ENCODE measurements at regions not wholly inside any gene's neighbourhood (a gene's known extent, or its start where the extent isn't known, plus 50 kb on each side); places are given as distances from the start of the nearest gene placed in this dataset.

DNA sequence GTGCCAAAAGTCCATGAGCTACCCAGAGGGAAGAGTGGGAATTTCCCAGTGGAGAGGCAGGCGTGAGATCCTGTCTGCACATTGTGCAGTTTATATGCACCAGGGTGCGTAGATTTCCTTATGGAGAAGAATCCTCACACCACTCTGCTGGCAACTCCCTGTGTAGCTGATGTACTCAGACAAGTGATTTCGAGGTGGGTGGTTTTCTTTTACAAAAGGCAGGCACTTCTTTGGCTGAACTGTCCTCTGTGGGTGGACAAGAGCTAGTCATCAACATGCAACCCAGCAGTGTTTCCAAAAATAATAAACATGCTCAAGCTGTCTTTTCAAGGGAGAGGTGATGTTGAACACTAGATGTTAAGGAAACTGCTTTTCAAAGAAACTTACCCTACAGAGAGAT lies 121.7 kb upstream of the NXT1 start:
- no peak for DNase-seq

DNA sequence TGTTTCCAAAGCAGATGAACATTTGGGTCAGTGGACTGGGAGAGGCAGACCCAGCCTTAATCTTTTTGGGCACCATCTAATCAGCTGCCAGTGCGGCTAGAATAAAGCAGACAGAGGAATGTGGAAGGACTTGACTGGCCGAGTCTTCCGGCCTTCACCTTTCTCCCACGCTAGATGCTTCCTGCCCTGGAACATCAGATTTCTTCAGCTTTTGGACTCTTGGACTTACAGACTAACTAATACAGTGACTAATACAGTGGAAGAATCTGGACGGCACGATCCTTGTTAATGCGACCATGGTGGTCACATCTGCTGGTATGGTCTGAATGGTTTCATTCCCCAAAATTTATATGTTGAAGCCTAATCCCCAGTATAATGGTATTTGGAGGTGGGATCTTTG lies 122.6 kb upstream of the NXT1 start:
- DNase-seq, result no peak

DNA sequence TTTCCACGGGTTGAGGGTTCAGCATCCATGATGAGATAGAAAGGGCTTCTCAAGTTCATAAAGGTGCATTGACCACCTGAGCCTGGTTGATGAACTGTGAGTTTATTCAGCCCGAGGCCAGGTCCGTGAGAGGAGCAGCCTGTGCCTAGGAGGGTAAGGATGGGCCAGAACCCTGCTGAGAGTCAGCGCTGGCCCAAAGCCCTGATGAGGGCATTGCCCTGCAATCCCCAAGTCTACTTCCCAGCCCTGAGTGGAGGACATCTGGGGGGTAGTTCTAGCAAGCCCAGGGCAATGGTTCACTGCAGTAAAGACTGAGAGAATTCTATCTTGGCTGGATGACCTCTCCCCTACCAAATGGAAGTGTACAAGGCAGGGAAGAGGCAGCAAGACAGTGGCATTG lies 123.3 kb upstream of the NXT1 start:
- no peak for DNase-seq

DNA sequence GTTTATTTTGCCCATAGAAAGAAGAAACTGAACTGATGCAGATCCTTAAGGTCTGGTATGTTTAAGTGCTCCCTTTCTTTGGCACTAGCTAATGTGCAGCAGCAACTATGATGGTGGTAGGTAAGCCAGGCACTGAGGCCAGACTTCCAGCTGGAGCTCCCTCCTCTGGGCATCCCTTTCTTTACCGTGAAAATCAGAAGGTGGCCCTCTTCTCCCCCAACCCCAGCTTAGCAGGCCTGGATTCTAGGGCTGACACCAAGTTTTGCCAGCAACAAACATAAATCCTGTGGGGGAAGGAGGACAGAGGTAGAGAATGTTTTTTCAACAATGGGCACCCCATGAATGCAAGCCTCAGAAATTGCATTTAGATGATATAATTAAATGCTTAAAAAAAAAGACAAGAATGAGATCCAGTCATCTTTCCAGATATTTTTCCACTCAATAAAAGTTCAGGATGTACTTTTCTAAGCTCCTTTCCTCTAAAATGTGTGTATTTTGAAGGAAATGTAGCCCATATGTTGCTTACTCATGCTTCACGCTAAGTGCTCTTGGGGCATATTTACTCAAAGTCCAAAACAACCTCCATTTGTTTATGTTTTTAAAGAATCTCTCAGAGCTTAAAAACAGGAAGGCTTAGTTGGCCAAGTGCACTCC lies 123.9 kb upstream of the NXT1 start:
- no peak for DNase-seq

DNA sequence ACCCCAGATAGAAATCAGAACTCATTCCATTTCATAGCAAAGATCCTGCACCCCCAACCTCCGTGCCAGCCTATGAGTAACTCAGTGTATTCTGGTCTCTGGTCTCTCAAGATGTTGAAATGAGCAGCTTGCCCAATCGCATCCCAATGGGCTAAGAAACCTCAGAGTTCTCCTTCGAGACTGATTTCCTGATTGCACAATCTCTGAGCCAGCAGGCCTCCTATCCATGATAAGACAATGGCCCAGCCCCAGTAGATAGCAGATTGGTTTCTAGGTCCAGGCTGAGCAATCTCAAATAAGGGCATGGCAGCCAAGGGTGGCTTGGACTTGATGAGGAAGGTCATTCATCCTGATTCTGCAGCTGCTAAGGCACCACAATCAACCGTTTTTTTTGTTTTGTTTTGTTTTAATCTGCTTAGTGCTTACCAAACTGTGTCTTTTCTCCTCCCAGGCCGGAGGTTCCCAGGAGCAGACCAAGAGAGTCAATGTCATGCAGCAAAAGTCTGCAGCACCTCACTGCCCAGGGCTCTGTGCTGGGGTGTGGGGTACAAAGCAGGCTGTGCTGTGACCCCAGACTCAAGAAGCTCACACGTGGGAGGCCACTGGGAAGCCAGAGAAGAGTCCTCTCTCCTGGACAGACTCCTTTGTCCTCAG lies 125.1 kb upstream of the NXT1 start:
- no peak for DNase-seq

DNA sequence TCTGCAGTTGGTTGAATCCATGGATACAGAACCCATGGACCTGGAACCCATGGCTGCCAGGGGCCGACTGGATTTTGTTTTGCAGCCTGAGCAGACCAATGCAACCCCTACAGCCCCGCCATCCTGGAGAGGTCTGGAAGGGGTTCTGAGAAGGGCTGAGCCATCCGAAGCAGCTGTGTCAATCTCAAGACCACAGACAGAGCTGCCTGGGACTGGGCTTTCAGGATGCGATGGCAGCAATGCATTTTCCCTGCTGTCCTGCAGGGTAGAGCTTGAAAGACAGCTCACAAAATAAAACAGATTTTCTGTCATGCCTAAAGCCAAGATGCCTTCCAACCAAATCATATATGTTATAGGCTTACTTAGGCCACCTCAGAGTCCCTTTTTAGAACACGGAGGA lies 125.8 kb upstream of the NXT1 start:
- no peak for DNase-seq

DNA sequence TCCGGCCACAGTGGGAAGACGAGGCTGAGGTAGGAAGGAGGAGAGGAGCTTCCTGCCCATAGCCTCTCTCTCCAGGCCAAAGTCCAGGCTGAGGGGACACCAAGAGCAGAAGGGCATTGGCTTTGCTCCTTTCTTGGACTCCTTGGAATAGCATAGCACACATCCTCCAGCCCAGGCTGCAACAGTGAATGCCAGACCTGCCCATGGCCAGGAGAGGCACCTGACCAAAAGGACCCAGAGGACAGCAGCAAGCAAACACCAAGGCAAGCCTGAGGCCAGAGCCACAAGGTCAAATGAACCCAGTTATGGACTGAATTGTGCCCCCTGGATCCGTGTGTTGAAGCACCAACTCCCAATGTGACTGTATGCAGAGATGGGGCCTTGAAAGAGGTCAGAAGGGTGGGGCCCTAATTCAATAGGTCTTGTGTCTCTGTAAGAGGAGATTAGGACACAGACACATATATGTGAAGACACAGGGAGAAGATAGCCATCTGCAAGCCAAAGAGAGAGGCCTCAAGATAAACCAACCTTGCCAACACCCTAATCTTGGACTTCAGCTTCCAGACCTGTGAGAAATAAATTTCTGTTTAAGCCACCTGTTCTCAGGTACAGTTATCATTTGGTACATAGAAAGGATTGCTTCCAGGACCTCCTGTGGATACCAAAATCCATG lies 126.5 kb upstream of the NXT1 start:
- DNase-seq, result no peak

DNA sequence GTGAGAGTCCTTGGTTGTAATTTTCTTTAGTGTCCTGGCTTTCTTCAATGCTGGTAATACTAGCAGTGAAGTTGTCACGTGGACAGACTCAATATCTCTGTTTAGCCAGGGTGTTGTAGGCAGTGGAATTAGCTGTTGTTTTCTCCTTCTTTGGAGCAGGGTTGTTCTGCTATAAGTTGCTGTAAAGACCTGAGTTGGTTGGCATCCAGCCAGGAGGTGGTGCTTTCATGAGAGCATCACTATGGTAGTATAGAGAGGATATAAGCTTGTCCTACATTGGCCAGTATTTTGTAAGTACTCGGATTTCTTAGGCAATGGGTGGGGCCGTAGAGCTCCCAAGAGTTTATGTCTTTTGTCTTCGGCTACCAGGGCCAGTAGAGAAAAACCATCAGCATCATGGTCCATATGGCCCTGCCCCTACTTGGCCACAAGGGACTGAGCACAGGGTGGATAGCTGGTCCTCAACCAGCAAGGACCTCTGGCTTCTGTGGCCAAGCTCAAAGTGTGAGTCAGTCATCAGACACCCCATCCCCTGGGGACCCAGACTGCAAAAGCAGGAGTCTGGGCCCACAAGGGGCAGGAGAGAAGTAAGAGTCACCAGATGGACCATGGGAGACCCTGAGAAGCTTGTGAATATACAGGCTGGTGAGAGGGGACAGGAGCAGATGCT lies 127.9 kb upstream of the NXT1 start:
- DNase-seq, result no peak

DNA sequence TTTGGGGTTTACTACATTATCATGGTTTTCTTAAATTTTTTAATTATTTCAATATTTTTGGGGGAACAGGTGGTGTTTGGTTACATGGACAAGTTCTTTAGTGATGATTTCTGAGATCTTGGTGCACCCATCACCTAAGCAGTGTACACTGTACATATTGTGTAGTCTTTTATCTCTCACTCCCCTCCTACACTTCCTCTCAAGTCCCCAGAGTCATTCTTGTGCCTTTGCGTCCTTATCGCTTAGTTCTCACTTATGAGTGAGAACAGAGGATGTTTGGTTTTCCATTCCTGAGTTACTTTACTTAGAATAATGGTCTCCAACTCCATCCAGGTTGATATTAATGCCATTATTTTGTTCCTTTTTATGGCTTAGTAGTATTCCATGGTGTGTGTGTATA lies 130.9 kb upstream of the CD93 start:
- no peak for DNase-seq

DNA sequence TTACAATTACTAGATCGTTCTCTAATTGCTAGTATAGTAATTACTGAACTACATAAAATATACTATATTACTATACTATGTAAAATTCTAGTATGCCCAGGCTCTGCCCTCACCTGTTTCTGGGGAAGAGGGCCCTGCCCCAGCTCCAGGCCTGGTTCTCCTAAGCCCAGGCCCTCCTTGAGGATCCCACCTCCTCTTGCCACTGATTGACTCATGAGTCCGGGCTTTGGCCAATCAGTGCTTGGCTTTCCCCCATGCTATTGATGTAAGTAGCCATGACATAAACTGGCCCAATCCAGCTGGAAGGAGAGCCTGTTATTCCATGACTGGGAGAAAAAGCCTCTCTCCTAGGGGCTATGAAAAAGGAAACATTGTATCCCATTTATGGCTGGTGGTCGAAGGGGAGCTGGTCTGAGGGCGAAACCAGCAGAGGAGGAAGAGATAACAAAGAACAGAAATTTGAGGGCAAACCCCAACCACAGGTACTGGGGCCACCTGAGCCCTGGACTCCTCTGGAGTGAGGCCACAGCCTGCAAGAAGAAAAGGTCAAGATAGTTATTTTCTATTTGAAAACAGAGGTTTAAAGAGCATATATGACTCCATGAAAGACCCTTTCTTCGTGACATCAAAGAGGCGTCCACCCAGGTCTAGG lies 129.3 kb upstream of the CD93 start:
- no peak for DNase-seq

DNA sequence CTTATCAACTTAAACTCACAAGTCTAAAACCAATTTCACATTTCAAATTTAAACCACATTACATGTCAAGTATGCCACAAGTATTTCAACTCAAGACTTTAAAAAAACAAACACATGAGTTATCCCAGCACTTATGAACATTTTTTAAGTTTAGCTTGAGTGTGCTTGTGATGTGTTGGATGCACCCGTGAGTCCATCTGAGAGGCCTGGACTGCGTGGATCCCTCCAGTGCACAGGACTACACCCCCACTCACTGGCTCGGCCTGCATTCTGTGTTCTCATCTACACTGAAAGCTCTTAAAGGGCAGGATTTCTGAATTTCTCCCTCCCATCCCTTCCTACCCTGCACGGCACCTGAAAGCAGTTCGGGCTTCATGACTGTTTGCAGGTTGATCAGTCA lies 128.8 kb upstream of the CD93 start:
- no peak for DNase-seq

DNA sequence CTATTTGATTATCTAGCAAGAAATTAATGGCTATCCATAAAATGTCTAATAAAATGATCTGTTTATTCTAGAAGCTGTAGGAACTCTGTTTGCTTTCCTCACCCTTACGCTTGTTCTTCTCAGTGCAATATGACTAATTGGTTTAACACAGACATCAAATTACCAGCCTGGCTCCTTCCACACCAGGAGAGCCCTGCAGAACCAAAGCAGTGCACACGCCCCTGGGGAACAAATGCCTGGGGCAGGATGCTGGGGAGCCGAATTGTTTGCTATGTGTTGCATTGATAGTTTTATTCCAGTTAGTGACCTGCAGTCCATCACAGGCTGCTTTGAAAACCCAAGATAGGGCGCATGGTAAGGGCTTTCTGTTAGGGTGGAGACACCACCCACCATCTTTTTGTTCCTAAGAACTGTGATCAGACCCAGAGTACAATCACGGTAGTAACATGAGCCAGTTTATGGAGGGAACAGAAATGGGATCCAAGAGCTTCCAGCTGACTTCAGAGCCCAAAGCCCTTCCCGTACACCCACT lies 126.4 kb upstream of the CD93 start:
- DNase-seq, result no peak

DNA sequence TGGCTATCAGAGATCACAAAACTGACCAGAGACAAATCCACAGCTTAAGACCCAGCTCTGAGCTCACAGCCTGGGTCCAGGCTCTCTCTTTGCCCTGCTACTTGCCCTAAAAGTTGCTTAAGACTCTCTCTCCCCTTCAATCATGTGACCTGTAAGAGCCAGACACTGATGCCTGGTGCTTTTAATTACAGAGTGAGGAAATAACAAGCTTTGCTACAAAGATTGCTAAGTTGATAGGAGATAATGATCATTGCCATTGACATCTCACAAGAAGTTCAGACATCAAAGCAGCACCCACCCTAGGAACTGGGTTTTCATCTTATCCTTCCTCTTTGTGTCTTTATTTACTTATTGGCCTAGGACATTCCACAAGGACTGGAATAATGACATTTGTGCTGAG lies 125.9 kb upstream of the CD93 start:
- no peak for DNase-seq

DNA sequence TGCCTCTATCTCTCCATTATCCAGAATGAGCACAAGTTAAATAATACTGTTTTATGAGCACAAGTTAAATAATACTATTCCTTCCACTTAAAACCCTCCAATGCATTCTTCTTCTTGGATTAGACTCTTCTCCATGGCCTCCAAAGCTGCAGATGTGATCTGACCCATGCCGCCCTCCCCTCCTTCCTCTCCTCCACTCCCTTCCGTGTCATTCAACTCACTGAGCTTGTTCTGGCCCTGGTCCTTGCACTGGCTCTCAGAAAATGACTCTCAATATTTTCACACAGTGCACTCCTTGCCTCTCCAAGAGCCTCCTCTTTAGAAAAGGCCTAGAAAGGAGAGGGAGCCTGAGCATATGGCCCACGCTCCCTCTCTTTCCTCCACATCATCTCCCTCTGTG lies 125.0 kb upstream of the CD93 start:
- DNase-seq, result no peak

DNA sequence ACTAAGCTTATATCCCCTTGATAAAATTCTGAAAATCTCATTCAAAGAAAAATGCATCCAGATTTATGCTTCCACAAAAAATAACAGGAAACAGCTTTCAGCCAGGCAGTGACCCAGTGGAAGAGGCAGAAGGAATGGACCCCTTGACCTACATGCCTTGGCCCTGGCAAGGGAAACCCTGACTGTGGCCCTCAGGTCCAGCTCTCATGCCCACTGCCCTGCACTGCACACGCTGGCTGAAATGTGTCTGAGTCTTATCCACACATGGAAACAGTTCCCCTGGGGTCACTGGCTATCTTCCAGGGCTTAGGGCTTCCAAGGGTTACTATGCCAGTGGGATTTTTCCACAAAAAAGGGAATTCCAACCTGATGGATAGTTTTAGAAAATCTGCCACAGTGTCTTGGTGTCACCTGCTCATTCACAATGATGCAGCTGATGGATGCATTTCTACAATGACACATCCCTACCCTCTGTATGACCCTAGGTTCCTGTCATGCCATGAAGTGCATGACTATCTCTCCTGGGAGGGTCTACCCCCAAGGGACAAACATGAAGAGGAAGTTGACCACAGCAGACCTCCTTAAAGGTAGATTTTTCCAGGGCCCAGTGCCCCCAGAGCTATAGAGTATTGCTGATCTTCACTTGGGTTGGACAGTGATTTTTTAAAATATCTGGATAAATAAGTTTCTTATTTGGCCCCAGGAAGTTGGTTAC lies 121.9 kb upstream of the CD93 start:
- DNase-seq, result no peak

DNA sequence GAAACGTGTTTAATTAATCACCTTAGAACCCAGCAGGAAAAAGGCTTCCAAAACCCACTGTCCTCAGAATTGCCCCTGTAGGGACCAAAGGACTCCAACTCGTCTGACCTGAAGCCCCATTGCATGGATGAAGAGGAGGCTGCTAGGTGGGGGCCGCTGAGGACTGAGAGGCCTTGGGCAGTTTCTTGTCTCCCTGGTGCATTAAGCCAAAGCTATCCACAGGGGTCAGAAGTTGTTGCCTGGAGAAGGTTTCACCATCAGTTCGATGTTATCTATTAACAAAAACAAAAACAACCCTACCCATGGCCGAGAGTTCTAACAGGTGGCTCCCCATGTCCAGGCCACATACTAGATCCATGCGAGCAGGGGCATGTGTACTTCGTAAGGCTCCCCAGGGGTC lies 120.9 kb upstream of the CD93 start:
- no peak for DNase-seq

DNA sequence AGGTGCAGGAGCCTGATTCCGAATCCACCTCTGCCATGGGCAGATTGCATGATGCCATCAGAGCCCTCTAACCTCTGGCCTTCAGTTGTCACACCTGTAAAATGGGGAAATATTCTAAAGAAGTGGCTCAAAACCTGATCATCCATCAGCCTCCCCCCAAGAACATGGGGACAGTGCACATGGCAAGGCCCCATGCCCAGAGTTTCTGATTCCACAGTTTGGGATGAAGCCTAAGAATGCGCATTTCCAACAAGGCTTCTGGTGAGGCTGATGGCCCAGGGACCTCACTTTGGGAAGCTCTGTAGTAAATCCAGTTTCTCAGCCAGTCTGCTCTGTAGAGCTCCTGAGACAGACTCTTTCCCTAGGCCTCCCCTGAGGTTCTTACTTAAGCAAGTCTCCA lies 119.9 kb upstream of the CD93 start:
- no peak for DNase-seq

DNA sequence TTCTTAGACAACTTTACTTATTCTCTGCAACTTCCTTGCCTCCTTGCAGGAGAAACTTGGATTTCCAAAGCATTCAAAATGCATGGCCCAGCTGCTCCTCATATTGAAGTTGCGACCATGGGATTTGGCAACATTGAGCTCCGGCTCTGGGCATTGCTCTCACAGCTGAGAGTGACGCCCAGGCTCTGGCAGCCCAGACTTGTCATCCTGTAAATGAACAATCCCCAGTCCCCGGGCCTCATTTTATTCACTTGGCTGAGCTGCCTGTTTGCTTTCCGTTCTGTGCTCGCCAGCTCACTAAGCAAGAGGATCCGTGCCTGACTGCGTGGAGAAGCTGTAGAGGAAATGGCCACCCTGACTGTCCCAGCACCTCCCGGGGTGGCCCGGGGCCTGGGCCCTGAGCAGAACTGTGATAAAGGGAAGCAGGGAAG lies 119.5 kb upstream of the CD93 start:
- no peak for DNase-seq

DNA sequence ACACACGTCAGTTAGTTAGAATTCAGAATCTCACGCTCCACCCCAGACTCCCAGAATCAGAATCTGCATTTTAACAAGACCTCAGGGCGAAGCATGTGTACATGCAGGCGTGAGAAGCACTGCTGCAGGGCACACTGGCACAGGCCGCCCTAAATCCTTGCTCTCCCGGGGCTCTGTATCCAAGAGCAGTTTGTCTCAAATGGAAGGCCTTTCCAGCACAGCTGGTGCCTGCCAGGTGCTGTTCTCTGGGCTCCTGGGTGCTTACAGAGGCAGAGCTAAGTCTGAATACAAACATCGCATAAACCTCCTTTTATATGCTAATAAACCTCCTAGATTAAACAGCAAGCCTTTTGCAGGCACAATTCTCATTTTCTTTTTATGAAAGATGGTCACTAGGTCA lies 119.1 kb upstream of the CD93 start:
- DNase-seq, result no peak

DNA sequence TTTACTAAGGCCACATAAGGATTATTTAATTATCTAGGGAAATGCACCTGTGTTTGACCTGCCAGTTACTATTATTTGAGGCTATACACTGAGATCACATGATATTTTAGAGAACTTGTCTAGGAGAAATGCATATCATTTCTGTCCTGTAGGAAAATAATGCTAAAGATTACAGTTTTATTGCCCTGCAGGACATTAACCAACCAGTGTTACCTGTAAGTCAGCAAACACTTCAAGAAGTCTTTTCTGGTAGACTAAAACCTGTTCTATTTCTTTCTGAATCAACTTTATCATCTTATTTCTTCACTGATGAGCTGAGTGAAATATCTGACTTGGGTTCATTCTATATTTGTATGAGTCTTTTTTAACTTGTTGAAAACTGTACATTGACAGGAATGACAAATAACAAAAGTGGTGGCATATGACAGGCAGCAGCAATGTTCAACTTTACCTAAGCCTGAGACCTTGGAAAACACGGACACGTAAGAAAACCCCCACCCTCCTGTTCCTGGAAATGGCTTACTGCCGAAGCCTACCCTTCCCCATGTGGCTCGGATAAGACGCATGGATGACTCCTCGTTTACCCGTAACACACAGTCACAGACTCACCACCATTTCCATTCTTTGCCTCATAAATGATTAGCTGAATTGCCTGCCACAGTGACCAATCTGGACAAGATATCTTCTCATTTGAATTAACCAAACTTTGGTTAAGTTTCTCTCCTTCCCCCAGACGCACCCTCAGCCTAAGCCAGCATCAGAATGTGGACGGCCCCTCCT lies 118.0 kb upstream of the CD93 start:
- no peak for DNase-seq

DNA sequence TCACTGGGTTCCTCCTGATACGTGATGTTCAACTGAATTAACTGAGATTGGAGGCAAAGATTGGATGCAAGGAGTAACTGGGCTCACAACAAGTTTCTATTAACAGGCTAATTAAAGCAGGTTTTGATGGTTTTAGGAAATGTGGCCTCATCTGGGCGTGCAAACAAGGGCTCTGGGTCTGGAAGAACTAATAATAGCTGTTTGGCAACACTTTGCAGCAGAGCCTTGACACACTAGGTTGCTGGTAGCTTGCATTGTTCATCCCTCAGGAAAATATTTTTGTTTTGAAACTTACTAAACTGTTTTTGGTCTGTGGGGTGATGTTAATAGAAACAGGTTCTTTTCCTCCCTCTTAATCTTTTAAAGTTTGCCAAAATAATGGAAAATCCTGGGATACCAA lies 117.2 kb upstream of the CD93 start:
- no peak for DNase-seq

DNA sequence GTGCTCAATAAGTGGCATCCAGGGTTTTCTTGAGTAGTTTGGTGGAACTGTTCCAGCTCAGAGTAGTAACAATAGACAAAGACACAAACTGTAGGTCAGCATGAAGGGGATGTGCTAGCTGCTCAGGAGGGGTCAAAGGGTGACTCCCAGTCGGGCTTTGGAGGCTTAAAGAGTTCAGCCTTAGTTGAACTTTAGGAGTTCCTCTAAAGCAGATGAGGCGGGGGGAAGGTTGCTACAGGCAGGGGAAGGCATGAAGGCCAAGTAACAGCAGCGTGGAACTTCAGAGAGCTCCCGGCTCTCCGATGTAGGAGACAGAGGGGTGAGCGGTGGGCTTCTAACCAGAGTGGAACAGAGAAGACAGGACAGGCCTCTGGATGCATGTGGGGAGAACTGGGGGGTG lies 115.5 kb upstream of the CD93 start:
- no peak for DNase-seq
